ENCODE measurements at regions not wholly inside any gene's neighbourhood (a gene's known extent, or its start where the extent isn't known, plus 50 kb on each side); places are given as distances from the start of the nearest gene placed in this dataset.

- no peak for TF ChIP-seq HINFP (tag; conservative IDR thresholded peaks at IDR 0.05; ENCODE audit: low read depth)
These were observed 58.1 kb upstream of the TMEM108 start (continued) for GRCh38 chr3:132980102-132980501.

DNA sequence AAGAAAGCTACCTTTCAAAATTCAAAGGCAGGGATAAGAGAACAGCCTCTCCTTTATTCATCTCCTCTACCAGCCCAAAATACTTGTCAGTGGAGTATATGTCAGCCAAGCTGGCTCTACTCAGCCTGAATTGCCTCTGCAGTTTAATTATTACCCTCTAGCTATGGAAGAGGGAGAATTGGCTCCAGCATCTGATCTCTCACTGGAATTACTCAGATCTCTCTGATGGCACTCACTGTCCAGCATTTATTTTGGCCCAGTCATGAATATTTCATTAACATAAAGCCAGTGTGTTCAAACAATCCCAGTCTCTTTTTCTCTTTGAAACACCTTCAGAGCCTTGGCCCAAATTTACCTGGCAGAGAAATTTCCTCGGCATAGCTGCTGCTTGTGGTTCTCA is 58.6 kb upstream of the TMEM108 start:
- TF ChIP-seq CBFA2T2 (conservative IDR thresholded peaks at IDR 0.05) (no peak), TBP (optimal IDR thresholded peaks at IDR 0.05; ENCODE audit: low read depth, low read length) (no peak), EGR1 (conservative IDR thresholded peaks at IDR 0.05) (no peak), GTF2E2 (tag; IDR thresholded peaks at IDR 0.05) (no peak), MEF2A (IDR thresholded peaks at IDR 0.05; ENCODE audit: control insufficient read depth, low read depth, low read length) (no peak), KLF13 (tag; IDR thresholded peaks at IDR 0.05; ENCODE audit: borderline replicate concordance, low read depth) (no peak), ARID3A (IDR thresholded peaks at IDR 0.05; ENCODE audit: borderline replicate concordance, low read depth, low read length) (no peak), FOSL1 (tag; conservative IDR thresholded peaks at IDR 0.05) (no peak)
- intact Hi-C loops (cut with micrococcal nuclease) (no loop called here), in situ Hi-C loops (cut with MboI) (no loop called here)
- H4K20me1 ChIP-seq (replicated peaks; ENCODE audit: control insufficient read depth, insufficient read depth, low read length) = no peaks in the 10 kb centered on the region
- ChIA-PET POLR2A (no interaction called here), CTCF (ENCODE audit: low intra/inter-chr PET ratio) (no interaction called here)
- no peak for FAIRE-seq
- H3K9me1 ChIP-seq (ENCODE audit: control insufficient read depth, insufficient read depth, low read length) = no peaks in the 10 kb centered on the region
- no peak overlapping the region for H2AFZ ChIP-seq (ENCODE audit: low read depth, low read length)
- H3K9ac ChIP-seq (ENCODE audit: insufficient read depth in 1 of 2, low read depth in 2 of 2, low read length in 2 of 2) = no peak overlapping the region
- DNase-seq (ENCODE audit: extremely low read depth in 1 of 4, low spot score in 3 of 4) = no peak
- H3K4me2 ChIP-seq (ENCODE audit: insufficient read depth, low read length) = no peak overlapping the region
- no peaks in the 10 kb centered on the region for H3K27me3 ChIP-seq (ENCODE audit: control insufficient read depth in 2 of 2, insufficient read depth in 2 of 2, low read length in 2 of 2)
- no peak overlapping the region for H3K27ac ChIP-seq (ENCODE audit: extremely low read depth, low read depth, low read length)
- BruUV-seq (replicated peaks) = no TSS peak
- H3K79me2 ChIP-seq (ENCODE audit: control insufficient read depth, insufficient read depth, low read length) = no peaks in the 10 kb centered on the region
- H3K36me3 ChIP-seq (ENCODE audit: control insufficient read depth, insufficient read depth, low read length) = no peaks in the 10 kb centered on the region
- WGBS (ENCODE audit: insufficient coverage, low coverage, missing lambda C conversion rate) = 50% methylated on average over 1 of the region's 1 CpG
- H3K4me1 ChIP-seq (replicated peaks in 1 of 2; ENCODE audit: control insufficient read depth in 2 of 2, insufficient read depth in 2 of 2, low read length in 2 of 2) = no peaks in the 10 kb centered on the region
- no peak for ATAC-seq
- H3K9me3 ChIP-seq (replicated peaks; ENCODE audit: control insufficient read depth, insufficient read depth, low read depth, low read length) = no peaks in the 10 kb centered on the region
- no peak overlapping the region for H3K4me3 ChIP-seq
